ENCODE measurements at regions not wholly inside any gene's neighbourhood (a gene's known extent, or its start where the extent isn't known, plus 50 kb on each side); places are given as distances from the start of the nearest gene placed in this dataset.

- TF ChIP-seq CTCF (IDR thresholded peaks at IDR 0.05; ENCODE audit: borderline replicate concordance, control extremely low read depth, extremely low read depth, insufficient read depth, missing control alignments), result no peak
- no peak for DNase-seq (ENCODE audit: low spot score)
- in situ Hi-C loops (cut with MboI; ENCODE audit: low sequenced_read_pairs, unreplicated experiment), result loop anchor here (10.0 to 25.0 kb wide), 4 partner anchors 242 to 1185 kb away; no protein-coding TSS in a partner anchor
Observed at GRCh38 chr4:159447296-159447695, 344.4 kb downstream of the RAPGEF2 start.

GRCh38 chr4:159451006-159451405 lies 348.1 kb downstream of the RAPGEF2 start:
- in situ Hi-C loops (cut with MboI; ENCODE audit: low sequenced_read_pairs, unreplicated experiment), result no loop called here
- DNase-seq (ENCODE audit: low spot score), result no peak
- no peak for TF ChIP-seq CTCF (IDR thresholded peaks at IDR 0.05; ENCODE audit: borderline replicate concordance, control extremely low read depth, extremely low read depth, insufficient read depth, missing control alignments)

- in situ Hi-C loops (cut with MboI; ENCODE audit: low sequenced_read_pairs, unreplicated experiment), result no loop called here
- DNase-seq (ENCODE audit: low spot score), result peak; percentile 43
- TF ChIP-seq CTCF (IDR thresholded peaks at IDR 0.05; ENCODE audit: borderline replicate concordance, control extremely low read depth, extremely low read depth, insufficient read depth, missing control alignments), result peak; percentile 44
Observed at GRCh38 chr4:159455675-159456237, 352.9 kb downstream of the RAPGEF2 start.

- in situ Hi-C loops (cut with MboI; ENCODE audit: low sequenced_read_pairs, unreplicated experiment), result no loop called here
- DNase-seq (ENCODE audit: low spot score), result no peak
- TF ChIP-seq CTCF (IDR thresholded peaks at IDR 0.05; ENCODE audit: borderline replicate concordance, control extremely low read depth, extremely low read depth, insufficient read depth, missing control alignments), result no peak
Observed at GRCh38 chr4:159460371-159460770, 357.5 kb downstream of the RAPGEF2 start.

- in situ Hi-C loops (cut with MboI; ENCODE audit: low sequenced_read_pairs, unreplicated experiment), result no loop called here
- DNase-seq (ENCODE audit: low spot score), result no peak
- no peak for TF ChIP-seq CTCF (IDR thresholded peaks at IDR 0.05; ENCODE audit: borderline replicate concordance, control extremely low read depth, extremely low read depth, insufficient read depth, missing control alignments)
Observed at GRCh38 chr4:159463235-159463634, 360.4 kb downstream of the RAPGEF2 start.

- DNase-seq (ENCODE audit: low spot score), result no peak
- no peak for TF ChIP-seq CTCF (IDR thresholded peaks at IDR 0.05; ENCODE audit: borderline replicate concordance, control extremely low read depth, extremely low read depth, insufficient read depth, missing control alignments)
- in situ Hi-C loops (cut with MboI; ENCODE audit: low sequenced_read_pairs, unreplicated experiment), result no loop called here
Observed at GRCh38 chr4:159464302-159464701, 361.4 kb downstream of the RAPGEF2 start.

Measured in GM13976 (cell line).